ENCODE measurements at regions not wholly inside any gene's neighbourhood (a gene's known extent, or its start where the extent isn't known, plus 50 kb on each side); places are given as distances from the start of the nearest gene placed in this dataset.

DNA sequence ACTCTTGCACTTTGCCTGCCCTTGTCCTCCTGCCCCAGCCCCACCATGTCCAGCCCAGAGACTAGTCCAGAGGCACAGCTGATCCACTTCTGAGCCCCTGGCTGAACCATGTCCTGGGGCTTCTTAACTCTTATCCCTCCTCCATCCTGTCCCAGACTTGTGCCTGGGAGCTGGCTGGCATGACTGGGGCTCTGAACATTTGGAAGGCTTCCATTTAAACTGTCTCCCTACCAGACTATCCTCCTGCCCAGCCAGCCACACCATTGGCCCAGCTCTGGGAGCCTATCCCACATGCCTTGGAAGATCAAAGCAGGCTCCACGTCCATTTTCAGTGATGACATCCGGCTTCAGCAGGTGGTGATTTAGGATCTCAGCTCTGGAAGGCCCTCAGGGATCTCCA is 57.4 kb downstream of the FAM241B start:
- TF ChIP-seq POLR2A (IDR thresholded peaks at IDR 0.05), result no peak
- TF ChIP-seq, protein P1, sequence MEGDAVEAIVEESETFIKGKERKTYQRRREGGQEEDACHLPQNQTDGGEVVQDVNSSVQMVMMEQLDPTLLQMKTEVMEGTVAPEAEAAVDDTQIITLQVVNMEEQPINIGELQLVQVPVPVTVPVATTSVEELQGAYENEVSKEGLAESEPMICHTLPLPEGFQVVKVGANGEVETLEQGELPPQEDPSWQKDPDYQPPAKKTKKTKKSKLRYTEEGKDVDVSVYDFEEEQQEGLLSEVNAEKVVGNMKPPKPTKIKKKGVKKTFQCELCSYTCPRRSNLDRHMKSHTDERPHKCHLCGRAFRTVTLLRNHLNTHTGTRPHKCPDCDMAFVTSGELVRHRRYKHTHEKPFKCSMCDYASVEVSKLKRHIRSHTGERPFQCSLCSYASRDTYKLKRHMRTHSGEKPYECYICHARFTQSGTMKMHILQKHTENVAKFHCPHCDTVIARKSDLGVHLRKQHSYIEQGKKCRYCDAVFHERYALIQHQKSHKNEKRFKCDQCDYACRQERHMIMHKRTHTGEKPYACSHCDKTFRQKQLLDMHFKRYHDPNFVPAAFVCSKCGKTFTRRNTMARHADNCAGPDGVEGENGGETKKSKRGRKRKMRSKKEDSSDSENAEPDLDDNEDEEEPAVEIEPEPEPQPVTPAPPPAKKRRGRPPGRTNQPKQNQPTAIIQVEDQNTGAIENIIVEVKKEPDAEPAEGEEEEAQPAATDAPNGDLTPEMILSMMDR (IDR thresholded peaks at IDR 0.05), result no peak
- WGBS, 2 donors, result 78 to 84% methylated on average over 2 of the region's 2 CpGs
- H3K4me3 ChIP-seq (ENCODE audit: low read depth, poor library complexity, severe bottlenecking), result no peak overlapping the region
- intact Hi-C loops (cut with DNase I; ENCODE audit: low total_unique reads), result no loop called here
- peak in 1 of 2 donors; percentile 66 for DNase-seq (ENCODE audit: low spot score in 2 of 2)

DNA sequence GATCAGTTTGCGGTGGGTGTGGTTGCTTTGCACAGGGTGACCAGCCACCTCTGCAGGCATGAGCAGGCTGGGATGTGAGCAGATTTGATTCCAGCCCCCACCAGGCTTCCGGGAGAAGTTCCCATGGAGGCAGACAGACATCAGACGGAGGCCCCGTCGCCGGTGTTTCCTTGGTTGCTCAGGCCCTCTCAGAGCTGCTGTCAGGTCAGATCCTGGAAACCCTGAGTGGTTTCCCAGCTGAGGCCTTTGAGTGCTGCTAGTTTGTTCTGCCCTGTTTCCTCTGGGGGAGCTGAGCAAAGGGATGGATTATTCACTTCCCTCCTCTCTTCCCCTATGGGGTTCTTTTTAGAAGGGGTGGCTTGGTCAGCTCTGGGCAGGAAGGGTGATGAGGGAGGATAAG is 62.2 kb downstream of the FAM241B start:
- H3K4me3 ChIP-seq (ENCODE audit: low read depth, poor library complexity, severe bottlenecking), result no peak overlapping the region
- intact Hi-C loops (cut with DNase I; ENCODE audit: low total_unique reads), result no loop called here
- TF ChIP-seq, protein P1 (IDR thresholded peaks at IDR 0.05), result no peak
- TF ChIP-seq POLR2A (IDR thresholded peaks at IDR 0.05), result no peak
- 80 to 82% methylated on average over 6 of the region's 6 CpGs for WGBS, 2 donors
- DNase-seq (ENCODE audit: low spot score in 2 of 2), result peak in 1 of 2 donors; percentile 43

DNA sequence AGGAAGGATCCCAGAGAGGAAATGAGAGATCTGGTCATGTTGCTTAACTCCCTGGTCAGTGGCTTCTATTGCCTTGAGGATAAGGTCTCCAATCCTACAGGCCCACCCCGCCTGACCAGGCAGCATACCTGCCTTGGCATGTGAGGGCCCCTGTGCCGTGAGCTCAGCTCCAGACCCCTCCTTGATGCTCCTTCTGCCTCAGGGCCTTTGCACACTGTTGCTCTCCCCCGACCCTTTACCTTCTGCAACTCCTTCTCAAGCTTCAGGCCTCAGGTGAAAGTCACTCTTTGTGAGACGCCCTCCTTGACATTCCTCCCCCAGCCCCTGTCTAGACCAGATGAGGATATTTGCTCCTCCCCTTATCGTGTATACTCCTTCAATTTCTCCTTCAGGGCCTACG is 62.8 kb downstream of the FAM241B start:
- no peak overlapping the region for H3K4me3 ChIP-seq (ENCODE audit: low read depth, poor library complexity, severe bottlenecking)
- intact Hi-C loops (cut with DNase I; ENCODE audit: low total_unique reads), result no loop called here
- TF ChIP-seq POLR2A (IDR thresholded peaks at IDR 0.05), result no peak
- TF ChIP-seq, protein P1 (IDR thresholded peaks at IDR 0.05), result no peak
- WGBS, 2 donors, result 93 to 96% methylated on average over 6 of the region's 6 CpGs
- DNase-seq (ENCODE audit: low spot score in 2 of 2), result peak in 1 of 2 donors; percentile 70

DNA sequence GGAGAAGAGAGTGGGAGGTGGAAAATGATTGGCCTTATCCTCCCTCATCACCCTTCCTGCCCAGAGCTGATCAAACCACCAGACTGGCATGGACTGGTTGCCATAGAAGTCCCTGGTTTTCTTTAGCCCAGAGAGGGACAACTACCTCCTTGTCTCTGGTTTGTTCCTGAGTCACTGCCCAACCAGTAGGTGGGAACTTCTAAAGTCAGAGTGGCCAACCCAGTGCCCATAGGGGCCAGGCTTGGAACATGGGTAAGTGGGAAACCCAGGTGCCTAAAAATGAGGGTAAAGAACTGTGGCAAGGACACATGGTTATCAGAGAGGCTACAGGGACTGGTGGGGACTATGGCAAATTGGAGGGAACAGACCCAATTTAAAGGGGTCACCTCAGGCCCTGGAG is 63.8 kb downstream of the FAM241B start:
- TF ChIP-seq, protein P1 (IDR thresholded peaks at IDR 0.05), result no peak
- no peak for TF ChIP-seq POLR2A (IDR thresholded peaks at IDR 0.05)
- intact Hi-C loops (cut with DNase I; ENCODE audit: low total_unique reads), result no loop called here
- H3K4me3 ChIP-seq (ENCODE audit: low read depth, poor library complexity, severe bottlenecking), result no peak overlapping the region
- DNase-seq (ENCODE audit: low spot score in 2 of 2), result peak in 1 of 2 donors; percentile 48

DNA sequence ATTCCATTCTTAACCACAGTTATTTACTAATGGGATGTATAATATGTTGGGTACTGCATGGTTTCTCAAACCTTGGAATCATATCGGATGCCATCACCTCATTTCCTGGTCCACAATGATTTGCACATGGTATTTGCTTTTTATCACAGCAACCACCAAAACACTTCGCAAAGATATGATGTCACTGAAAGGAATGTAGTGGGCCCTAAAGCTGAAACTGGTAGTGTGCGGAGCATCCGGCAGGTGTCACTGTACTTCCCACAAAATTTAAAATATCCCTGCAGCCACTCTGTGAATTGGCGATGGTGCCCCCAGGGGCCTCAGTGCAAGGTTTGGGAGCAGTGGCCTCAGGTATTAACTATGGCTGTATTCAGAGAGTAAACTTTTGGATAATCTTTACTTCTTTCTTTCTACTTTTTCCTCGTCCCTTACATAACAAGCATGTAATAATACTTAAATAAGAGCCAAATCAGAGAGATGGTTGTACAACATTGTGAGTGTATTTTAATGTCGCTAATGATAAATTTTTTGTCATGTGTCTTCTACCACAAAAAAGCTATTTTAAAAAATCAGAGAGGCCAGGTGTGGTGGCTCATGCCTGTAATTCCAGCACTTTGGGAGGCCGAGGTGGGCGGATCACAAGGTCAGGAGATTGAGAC is 66.2 kb downstream of the FAM241B start:
- DNase-seq (ENCODE audit: low spot score in 2 of 2), result peak in 1 of 2 donors; percentile 54
- TF ChIP-seq POLR2A (IDR thresholded peaks at IDR 0.05), result no peak
- TF ChIP-seq, protein P1 (IDR thresholded peaks at IDR 0.05), result no peak
- no peak overlapping the region for H3K4me3 ChIP-seq (ENCODE audit: low read depth, poor library complexity, severe bottlenecking)
- intact Hi-C loops (cut with DNase I; ENCODE audit: low total_unique reads), result no loop called here
- WGBS, 2 donors, result 56 to 60% methylated on average over 9 of the region's 9 CpGs

DNA sequence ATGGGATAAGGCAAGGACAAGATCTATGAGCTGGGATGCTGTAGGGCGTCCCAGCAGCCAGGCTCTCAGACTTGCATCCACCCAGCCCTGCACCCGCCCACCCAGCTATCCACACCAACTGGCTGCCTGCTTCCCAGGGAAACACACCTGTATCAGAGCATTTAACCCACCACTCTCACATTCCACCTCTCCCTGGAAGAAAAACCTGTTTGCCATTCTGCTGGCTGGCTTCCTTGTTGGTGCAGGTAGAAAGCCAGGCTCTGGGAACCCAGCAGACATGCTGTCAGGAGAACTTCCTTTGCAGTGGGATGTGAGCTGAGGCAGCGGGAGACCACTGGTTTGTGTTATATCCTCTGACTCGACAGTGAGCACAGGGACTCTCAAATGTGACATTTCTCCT is 67.0 kb downstream of the FAM241B start:
- intact Hi-C loops (cut with DNase I; ENCODE audit: low total_unique reads), result no loop called here
- TF ChIP-seq, protein P1 (IDR thresholded peaks at IDR 0.05), result no peak
- no peak for TF ChIP-seq POLR2A (IDR thresholded peaks at IDR 0.05)
- WGBS, 2 donors, result 50 to 62% methylated on average over 4 of the region's 4 CpGs
- peak in 1 of 2 donors; percentile 40 for DNase-seq (ENCODE audit: low spot score in 2 of 2)
- H3K4me3 ChIP-seq (ENCODE audit: low read depth, poor library complexity, severe bottlenecking), result no peak overlapping the region

Measured in lower leg skin (tissue), 4 donors.